Hepatocyte (in vitro differentiated cells): ENCODE measurements at regions not wholly inside any gene's neighbourhood (a gene's known extent, or its start where the extent isn't known, plus 50 kb on each side); places are given as distances from the start of the nearest gene placed in this dataset.

ENCODE experiments used
- DNase-seq: peaks from one replicate; pipeline ENCODE4 v3.0.0-alpha.2; 2016; ENCODE audit warnings: low spot score
- H2AFZ ChIP-seq: fragments of 200-600 bp; sonication (generic); 2 replicates; pipeline ENCODE4 v1.6.0; 2016; ENCODE audit warnings: antibody characterized with exemption, mild to moderate bottlenecking
- H3K27ac ChIP-seq: fragments of 200-600 bp; sonication (generic); 2 replicates; pipeline ENCODE4 v1.5.1; 2016; ENCODE audit warnings: mild to moderate bottlenecking
- H3K27me3 ChIP-seq: fragments of 200-600 bp; sonication (generic); 2 replicates; pipeline ENCODE4 v1.6.1; 2016
- H3K36me3 ChIP-seq: fragments of 200-600 bp; sonication (generic); replicated peaks from 2 replicates; pipeline ENCODE4 v1.5.1; 2016; ENCODE audit warnings: low read depth; ENCODE audit not compliant: insufficient read depth
- H3K4me1 ChIP-seq: fragments of 200-600 bp; sonication (generic); 2 replicates; pipeline ENCODE4 v1.5.1; 2016; ENCODE audit warnings: mild to moderate bottlenecking, moderate library complexity; ENCODE audit not compliant: insufficient read depth
- H3K4me2 ChIP-seq: fragments of 200-600 bp; sonication (generic); 2 replicates; pipeline ENCODE4 v1.6.0; 2016
- H3K4me3 ChIP-seq: fragments of 200-600 bp; sonication (generic); 2 replicates; pipeline ENCODE4 v1.5.1; 2016; ENCODE audit warnings: mild to moderate bottlenecking
- H3K79me2 ChIP-seq: fragments of 200-600 bp; sonication (generic); 2 replicates; pipeline ENCODE4 v1.6.0; 2017; ENCODE audit warnings: mild to moderate bottlenecking
- H3K9me2 ChIP-seq: fragments of 200-600 bp; sonication (generic); replicated peaks from 2 replicates; pipeline ENCODE4 v1.6.0; 2017; ENCODE audit warnings: mild to moderate bottlenecking; ENCODE audit not compliant: insufficient read depth
- H3K9me3 ChIP-seq: fragments of 200-600 bp; sonication (generic); 2 replicates; pipeline ENCODE4 v1.5.1; 2016; ENCODE audit warnings: low read depth, mild to moderate bottlenecking
- H4K20me1 ChIP-seq: fragments of 200-600 bp; sonication (generic); 2 replicates; pipeline ENCODE4 v1.6.0; 2016; ENCODE audit warnings: mild to moderate bottlenecking; ENCODE audit not compliant: insufficient read depth, poor library complexity, severe bottlenecking
- EZH2 ChIP-seq: fragments of 200-600 bp; sonication (generic); IDR thresholded peaks from 2 replicates; pipeline ENCODE4 v1.6.1; 2016; ENCODE audit warnings: antibody characterized with exemption, mild to moderate bottlenecking, borderline replicate concordance
- EZH2phosphoT487 ChIP-seq: fragments of 200-600 bp; sonication (generic); IDR thresholded peaks from one replicate; pipeline ENCODE4 v1.6.1; 2018; ENCODE audit warnings: antibody characterized with exemption, mild to moderate bottlenecking, low read depth, moderate library complexity; ENCODE audit not compliant: unreplicated experiment, severe bottlenecking
- WGBS: methylation state at CpG from one replicate; pipeline ENCODE4 v1.1.6; 2016; ENCODE audit warnings: low lambda C conversion rate; ENCODE audit errors: missing lambda C conversion rate; 5-methylcytosine and 5-hydroxymethylcytosine counted together
- TF ChIP-seq, protein P1 (sequence below): fragments of 200-600 bp; sonication (generic); IDR thresholded peaks from 2 replicates; pipeline ENCODE4 v1.5.1; 2016; ENCODE audit warnings: antibody characterized with exemption, mild to moderate bottlenecking; ENCODE audit not compliant: poor library complexity

DNA sequence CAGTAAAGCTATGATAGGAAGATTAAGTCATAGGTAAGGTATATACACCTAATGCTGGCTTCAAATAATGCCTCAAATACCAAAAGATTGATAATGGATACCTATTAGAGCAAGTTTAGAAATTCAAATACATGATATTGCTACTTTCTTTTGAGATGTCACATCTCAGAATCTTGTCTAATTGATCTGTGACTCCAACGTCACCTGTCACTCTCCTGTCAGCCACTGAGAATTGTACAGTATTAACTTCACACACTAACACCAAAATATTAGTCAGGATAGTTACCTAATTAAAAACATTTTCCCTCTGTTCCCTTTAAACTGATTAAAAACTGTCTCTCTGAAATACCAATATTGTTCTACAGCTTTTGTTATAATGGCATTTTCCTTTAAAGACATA is 575.5 kb upstream of the ID4 start:
- Histone ChIP-seq H3K4me3 (no peak overlapping the region), H3K27ac (no peak overlapping the region), H3K36me3 (no peaks in the 10 kb centered on the region), H3K4me1 (no peaks in the 10 kb centered on the region), H3K9me2 (no peaks in the 10 kb centered on the region), H2AFZ (no peak overlapping the region), H3K27me3 (no peaks in the 10 kb centered on the region), H3K9me3 (no peaks in the 10 kb centered on the region), H3K79me2 (no peaks in the 10 kb centered on the region), H4K20me1 (no peaks in the 10 kb centered on the region), H3K4me2 (no peak overlapping the region)
- DNase-seq = no peak
- 94% methylated on average over 1 of the region's 1 CpG for WGBS
- TF ChIP-seq EZH2 = no peak

DNA sequence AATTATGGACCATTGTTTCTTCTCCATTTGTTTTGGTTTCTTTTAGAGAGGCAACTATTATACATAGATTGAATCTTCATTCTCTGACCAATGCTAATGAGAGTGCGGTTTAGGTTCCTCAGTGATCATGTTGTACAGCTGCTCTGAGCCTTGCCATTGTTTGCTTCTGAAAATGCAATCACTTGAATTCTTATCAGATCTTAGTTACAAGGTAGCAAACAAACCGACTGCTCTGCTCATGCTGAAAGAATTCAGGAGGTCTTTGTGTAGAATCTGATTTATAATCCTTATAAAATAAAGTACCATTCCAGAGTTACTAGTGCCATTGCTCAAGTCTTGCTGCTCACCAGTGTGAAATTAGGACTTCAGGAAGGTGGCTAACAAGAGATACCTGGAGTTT is 569.1 kb upstream of the ID4 start:
- TF ChIP-seq EZH2 (no peak), EZH2phosphoT487 (no peak)
- TF ChIP-seq, protein P1, sequence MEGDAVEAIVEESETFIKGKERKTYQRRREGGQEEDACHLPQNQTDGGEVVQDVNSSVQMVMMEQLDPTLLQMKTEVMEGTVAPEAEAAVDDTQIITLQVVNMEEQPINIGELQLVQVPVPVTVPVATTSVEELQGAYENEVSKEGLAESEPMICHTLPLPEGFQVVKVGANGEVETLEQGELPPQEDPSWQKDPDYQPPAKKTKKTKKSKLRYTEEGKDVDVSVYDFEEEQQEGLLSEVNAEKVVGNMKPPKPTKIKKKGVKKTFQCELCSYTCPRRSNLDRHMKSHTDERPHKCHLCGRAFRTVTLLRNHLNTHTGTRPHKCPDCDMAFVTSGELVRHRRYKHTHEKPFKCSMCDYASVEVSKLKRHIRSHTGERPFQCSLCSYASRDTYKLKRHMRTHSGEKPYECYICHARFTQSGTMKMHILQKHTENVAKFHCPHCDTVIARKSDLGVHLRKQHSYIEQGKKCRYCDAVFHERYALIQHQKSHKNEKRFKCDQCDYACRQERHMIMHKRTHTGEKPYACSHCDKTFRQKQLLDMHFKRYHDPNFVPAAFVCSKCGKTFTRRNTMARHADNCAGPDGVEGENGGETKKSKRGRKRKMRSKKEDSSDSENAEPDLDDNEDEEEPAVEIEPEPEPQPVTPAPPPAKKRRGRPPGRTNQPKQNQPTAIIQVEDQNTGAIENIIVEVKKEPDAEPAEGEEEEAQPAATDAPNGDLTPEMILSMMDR = no peak
- Histone ChIP-seq H3K4me2 (no peak overlapping the region), H3K9me2 (no peaks in the 10 kb centered on the region), H4K20me1 (no peaks in the 10 kb centered on the region), H3K79me2 (no peaks in the 10 kb centered on the region), H3K9me3 (no peaks in the 10 kb centered on the region), H3K4me1 (no peaks in the 10 kb centered on the region), H3K36me3 (no peaks in the 10 kb centered on the region), H2AFZ (no peak overlapping the region), H3K27me3 (no peaks in the 10 kb centered on the region), H3K4me3 (no peak overlapping the region), H3K27ac (peak overlapping the region; percentile 14)
- DNase-seq = peak; percentile 21
- WGBS = 32% methylated on average over 2 of the region's 2 CpGs

DNA sequence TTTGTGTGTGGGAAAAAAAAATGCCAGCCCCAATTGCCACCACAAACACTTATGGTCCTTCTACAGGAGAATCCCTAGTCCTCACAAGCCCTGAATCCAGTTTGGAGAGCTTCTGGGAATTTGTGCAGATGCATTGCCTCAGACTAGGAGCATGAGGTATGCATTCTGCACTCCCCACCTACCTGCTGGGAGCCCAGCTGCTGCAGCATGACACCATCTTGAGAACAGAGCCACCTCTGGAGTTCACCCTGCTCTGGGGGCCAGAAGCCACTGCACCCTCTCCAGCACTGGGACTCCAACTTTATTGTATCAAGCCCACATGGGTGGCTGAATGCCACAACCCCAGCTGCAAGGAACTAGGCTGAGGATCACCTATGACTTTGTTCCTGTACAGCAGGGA is 568.5 kb upstream of the ID4 start:
- Histone ChIP-seq H3K79me2 (no peaks in the 10 kb centered on the region), H4K20me1 (no peaks in the 10 kb centered on the region), H3K4me2 (no peak overlapping the region), H3K36me3 (no peaks in the 10 kb centered on the region), H3K4me3 (no peak overlapping the region), H3K4me1 (no peaks in the 10 kb centered on the region), H3K27ac (peak overlapping the region; percentile 14), H3K27me3 (no peaks in the 10 kb centered on the region), H2AFZ (no peak overlapping the region), H3K9me3 (no peaks in the 10 kb centered on the region), H3K9me2 (no peaks in the 10 kb centered on the region)
- no peak for TF ChIP-seq EZH2phosphoT487
- TF ChIP-seq EZH2 = no peak
- TF ChIP-seq, protein P1 = no peak
- DNase-seq = no peak

DNA sequence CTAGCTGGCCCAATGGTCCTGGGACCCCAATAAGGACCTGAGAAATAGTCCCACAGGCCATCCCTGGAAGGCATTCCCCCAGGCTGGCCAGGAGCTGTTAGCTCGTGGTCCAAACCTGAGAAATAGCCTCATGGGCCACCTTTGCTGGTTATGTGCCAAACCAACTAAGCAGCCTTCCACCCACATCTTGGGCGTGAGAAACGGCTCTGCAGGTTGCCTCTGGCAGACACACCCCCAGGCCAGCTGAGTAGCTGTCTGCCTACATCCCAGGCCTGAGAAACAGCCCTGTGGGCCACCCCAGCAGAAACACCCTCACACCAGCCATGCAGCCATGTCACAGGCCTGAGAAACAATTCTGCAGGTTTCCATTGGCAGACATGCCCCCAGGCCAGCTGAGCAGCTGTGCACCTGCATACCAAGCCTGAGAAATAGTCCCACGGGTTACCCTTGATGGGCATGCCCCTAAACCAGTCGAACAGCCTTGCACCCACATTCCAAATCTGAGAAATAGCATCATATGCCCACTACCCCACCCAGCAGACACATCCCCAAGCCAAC is 567.8 kb upstream of the ID4 start:
- no peaks in the 10 kb centered on the region for H3K4me1 ChIP-seq
- DNase-seq = no peak
- H4K20me1 ChIP-seq = no peaks in the 10 kb centered on the region
- WGBS = 86% methylated on average over 5 of the region's 5 CpGs
- no peaks in the 10 kb centered on the region for H3K27me3 ChIP-seq
- no peak overlapping the region for H2AFZ ChIP-seq
- TF ChIP-seq, protein P1 = no peak
- TF ChIP-seq EZH2phosphoT487 = no peak
- no peak for TF ChIP-seq EZH2
- H3K27ac ChIP-seq = no peak overlapping the region
- H3K36me3 ChIP-seq = no peaks in the 10 kb centered on the region
- no peaks in the 10 kb centered on the region for H3K9me3 ChIP-seq
- no peaks in the 10 kb centered on the region for H3K9me2 ChIP-seq
- H3K79me2 ChIP-seq = no peaks in the 10 kb centered on the region
- no peak overlapping the region for H3K4me3 ChIP-seq
- no peak overlapping the region for H3K4me2 ChIP-seq
